Activated CD4-positive, alpha-beta memory T cell treated with anti-CD3 and anti-CD28 coated beads, Interleukin-2, amount 10 ng/mL, durations not matched to agents 7 days and 5 days (primary cell): ENCODE measurements at regions not wholly inside any gene's neighbourhood (a gene's known extent, or its start where the extent isn't known, plus 50 kb on each side); places are given as distances from the start of the nearest gene placed in this dataset.
"Not testable (repeated sequence)": the region's sequence is repeated elsewhere in the genome, so short reads cannot be mapped to it uniquely, and the experiment has no call there.

ENCODE experiments used
- CTCF ChIA-PET: fragments of 350-600 bp; sonication (Branson Sonifier 250); formaldehyde crosslinking; loops from one replicate; lab custom pipeline; 2021; ENCODE audit warnings: antibody characterized with exemption, inconsistent platforms; lab: Charles Lee
- POLR2A ChIA-PET: fragments of 350-600 bp; sonication (Branson Sonifier 250); formaldehyde crosslinking; loops from one replicate; lab custom pipeline; 2021; ENCODE audit warnings: antibody characterized with exemption; lab: Charles Lee
- DNase-seq: peaks from one replicate; pipeline ENCODE4 v3.0.0-alpha.2; 2020
- H3K27ac Mint-ChIP-seq: one replicate; pipeline ENCODE4 v1.8.0; 2021; ENCODE audit warnings: mild to moderate bottlenecking, mixed read lengths
- H3K27me3 Mint-ChIP-seq: one replicate; pipeline ENCODE4 v1.8.0; 2021; ENCODE audit warnings: mixed read lengths
- H3K36me3 Mint-ChIP-seq: one replicate; pipeline ENCODE4 v1.8.0; 2021; ENCODE audit warnings: low read depth, mixed read lengths
- H3K4me1 Mint-ChIP-seq: one replicate; pipeline ENCODE4 v1.8.0; 2021; ENCODE audit warnings: mixed read lengths
- H3K4me3 Mint-ChIP-seq: one replicate; pipeline ENCODE4 v1.8.0; 2021; ENCODE audit warnings: mild to moderate bottlenecking, mixed read lengths
- H3K9me3 Mint-ChIP-seq: one replicate; pipeline ENCODE4 v1.8.0; 2021; ENCODE audit warnings: mixed read lengths

- H3K9me3 Mint-ChIP-seq, H3K4me1 Mint-ChIP-seq, CTCF ChIA-PET, DNase-seq, H3K4me3 Mint-ChIP-seq, POLR2A ChIA-PET, H3K36me3 Mint-ChIP-seq, H3K27ac Mint-ChIP-seq: not testable (repeated sequence)
- peaks cover 13% of the 10 kb centered on the region for H3K27me3 Mint-ChIP-seq
Measured at GRCh38 chr4:9722131-9722530, 59.3 kb upstream of the DRD5 start.
